PFSK-1 (cell line): ENCODE measurements at regions not wholly inside any gene's neighbourhood (a gene's known extent, or its start where the extent isn't known, plus 50 kb on each side); places are given as distances from the start of the nearest gene placed in this dataset.

Source experiments
- POLR2AphosphoS5 ChIP-seq: IDR thresholded peaks from 2 replicates; pipeline ENCODE4 v1.6.1; 2012; ENCODE audit warnings: low read depth, mild to moderate bottlenecking, control low read depth, low read length, moderate library complexity
- REST ChIP-seq, 2 experiments: IDR thresholded peaks; 2 replicates each; pipeline versions ENCODE4 v1.6.1 to v1.8.0; 2011 to 2012; ENCODE audit warnings: low read depth in 2 of 2, low read length in 2 of 2, control low read depth in 1 of 2, inconsistent platforms in 1 of 2, mild to moderate bottlenecking in 1 of 2, moderate library complexity in 1 of 2; ENCODE audit not compliant: insufficient read depth in 1 of 2
- SIN3A ChIP-seq: IDR thresholded peaks from 2 replicates; pipeline ENCODE4 v1.6.1; 2012; ENCODE audit warnings: mild to moderate bottlenecking, low read length, moderate library complexity, borderline replicate concordance; ENCODE audit not compliant: insufficient read depth
- TAF1 ChIP-seq: IDR thresholded peaks from 2 replicates; pipeline ENCODE4 v1.6.1; 2012; ENCODE audit warnings: low read length, control low read depth, borderline replicate concordance; ENCODE audit not compliant: insufficient read depth

DNA sequence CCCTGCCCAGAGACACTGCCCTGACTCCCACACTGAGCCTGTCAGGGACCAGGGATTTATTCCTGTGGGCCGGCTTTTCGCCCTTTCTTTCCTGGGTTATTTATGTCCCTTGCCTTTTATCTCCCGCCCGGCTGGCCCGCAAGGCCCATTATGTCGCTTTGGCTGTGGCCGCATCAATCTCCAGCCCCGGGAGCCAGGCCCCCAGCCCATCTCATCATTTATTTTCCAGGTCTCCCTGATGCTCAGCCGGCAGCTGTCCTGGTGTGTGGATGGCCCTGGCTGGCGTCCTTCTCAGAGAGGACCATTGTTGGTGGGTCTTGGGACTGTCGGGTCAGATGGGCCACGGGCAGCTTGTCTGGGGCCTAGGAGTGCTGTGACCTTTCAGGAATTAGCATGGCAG lies 82.3 kb downstream of the FAM241B start:
- TF ChIP-seq POLR2AphosphoS5 (no peak), TAF1 (no peak), SIN3A (no peak), REST (IDR thresholded peaks at IDR 0.05; ENCODE audit: insufficient read depth in 1 of 2, low read depth in 2 of 2, low read length in 2 of 2) (no peak)
